M059J (cell line): ENCODE measurements at regions not wholly inside any gene's neighbourhood (a gene's known extent, or its start where the extent isn't known, plus 50 kb on each side); places are given as distances from the start of the nearest gene placed in this dataset.

Source experiments
- DNase-seq: peaks from one replicate; pipeline ENCODE4 v3.0.0-alpha.2; 2012; ENCODE audit warnings: low read depth

GRCh38 chr20:48329676-48330664 is 497.8 kb downstream of the PREX1 start:
- peak; percentile 68 for DNase-seq

GRCh38 chr20:48329031-48329615 is 498.7 kb downstream of the PREX1 start:
- no peak for DNase-seq

DNA sequence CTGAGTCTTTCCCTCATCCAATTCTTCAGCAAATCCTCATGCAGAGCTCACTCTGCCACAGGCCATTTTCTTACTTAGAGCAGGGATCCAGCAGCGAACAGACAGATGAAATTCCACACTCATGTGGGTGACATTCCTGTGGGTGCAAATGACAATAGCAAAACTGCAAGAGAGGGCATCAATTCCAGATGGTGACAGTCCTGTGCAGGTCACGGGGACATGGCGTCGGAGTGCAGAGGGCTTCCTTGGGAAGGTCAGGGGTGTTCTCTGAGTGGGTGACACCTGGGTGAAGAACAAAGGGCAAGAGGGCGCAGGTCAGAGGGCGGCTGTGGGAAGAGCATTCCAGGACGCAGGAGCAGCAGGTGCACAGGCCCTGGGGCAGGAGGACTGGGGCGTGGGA is 500.0 kb downstream of the PREX1 start:
- DNase-seq: peak; percentile 14

DNA sequence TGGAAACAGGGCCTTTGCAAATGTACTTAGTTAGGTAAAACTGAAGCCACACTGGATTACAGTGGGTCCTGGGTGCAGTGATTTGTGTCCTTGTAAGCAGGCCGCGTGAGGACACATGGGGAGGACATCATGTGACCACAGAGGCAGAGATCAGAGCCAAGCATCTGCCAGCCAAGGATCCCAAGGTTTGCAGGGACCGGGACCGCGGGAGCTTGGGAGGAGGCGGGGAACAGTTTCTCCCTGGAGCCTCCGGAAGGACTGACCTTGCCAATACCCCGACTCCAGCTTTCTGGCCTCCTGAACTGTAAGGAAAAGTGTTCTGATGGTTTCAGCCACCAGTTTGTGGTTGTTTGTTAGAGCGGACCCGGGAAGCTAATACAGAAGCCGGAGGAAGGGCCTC is 500.9 kb downstream of the PREX1 start:
- peak; percentile 46 for DNase-seq

DNA sequence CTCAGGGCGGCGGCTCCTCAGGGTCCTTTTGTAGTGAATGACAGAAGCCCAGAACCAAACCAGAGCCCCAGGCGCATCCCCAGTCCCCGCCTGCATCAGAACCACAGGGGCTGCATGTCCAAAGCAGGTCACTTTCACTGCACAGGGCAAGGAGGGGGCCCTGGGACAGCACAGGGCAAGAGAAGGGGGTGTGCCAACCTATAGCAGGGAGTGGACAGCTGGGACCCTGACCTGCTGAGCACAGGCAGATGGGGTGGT is 501.4 kb downstream of the PREX1 start:
- DNase-seq: no peak

DNA sequence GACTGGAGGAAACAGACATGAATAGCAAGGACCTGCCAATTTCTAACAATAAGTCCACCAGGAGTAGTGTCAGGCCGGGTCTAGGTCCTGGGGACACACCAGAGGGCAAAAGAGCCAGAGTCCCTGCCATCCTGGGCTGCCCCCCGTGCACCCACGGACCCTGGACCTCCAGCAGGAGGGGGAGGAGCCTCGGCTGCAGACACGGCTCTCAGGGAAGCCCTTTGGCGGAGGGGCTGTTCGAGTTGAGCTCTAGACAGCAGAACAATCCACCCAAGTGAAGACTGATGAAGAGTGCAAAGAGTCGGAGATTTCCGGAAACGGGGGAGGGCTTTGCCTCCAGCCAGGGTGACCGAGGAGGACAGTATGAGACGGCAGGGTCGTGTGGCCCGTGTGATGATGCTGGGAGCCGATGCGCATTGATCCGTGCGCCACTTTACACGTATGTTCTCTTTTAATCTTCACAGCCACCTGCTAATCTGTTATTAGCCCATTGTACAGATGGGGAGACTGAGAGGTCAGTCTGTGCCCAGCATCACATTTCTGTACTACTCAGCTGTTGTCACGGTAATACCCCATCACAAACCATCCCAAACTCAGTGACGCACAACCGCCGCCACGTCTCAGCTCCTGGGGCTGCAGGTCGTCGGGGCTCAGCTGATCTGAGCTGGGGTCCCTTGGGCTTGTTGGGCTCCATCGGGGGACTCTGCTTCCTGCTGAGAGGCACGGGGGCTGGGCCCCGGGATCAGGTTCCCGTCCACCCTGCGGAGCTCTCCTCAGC is 502.0 kb downstream of the PREX1 start:
- no peak for DNase-seq

DNA sequence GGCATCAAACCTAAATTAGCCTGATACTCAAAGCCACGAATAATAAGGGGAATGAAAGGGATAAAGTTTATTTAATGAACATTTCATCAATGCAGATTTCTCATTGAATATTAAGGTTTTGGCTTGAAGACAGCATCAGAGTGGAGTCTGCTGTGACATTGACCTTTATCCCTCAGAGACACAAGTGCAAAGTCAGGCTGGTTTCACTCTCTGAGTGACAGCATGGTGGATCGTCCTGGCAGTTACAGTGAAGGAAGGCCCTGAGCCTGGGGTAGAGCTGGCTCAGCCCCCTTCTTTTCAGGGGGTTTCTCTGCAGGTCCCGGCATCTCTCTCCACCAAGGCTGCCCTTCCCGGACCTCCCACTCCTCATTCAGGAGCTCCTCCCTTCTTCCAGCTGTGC is 503.1 kb downstream of the PREX1 start:
- no peak for DNase-seq

DNA sequence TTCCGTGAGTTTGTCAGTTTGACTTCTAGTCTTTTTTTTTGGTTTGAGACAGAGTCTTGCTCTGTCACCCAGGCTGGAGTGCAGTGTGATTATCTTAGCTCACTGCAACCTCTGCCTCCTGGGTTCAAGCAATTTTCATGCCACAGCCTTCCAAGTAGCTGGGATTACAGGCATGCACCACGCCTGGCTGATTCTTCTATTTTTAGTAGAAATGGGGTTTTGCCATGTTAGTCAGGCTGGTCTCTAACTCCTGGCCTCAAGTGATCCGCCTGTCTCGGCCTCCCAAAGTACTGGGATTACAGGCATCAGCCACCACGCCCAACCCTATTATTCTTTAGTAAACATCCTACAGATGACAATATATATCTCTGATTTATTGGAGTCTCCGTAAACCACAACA is 506.5 kb downstream of the PREX1 start:
- no peak for DNase-seq

GRCh38 chr20:48319943-48320584 is 507.7 kb downstream of the PREX1 start:
- peak; percentile 19 for DNase-seq

- no peak for DNase-seq
Observed at GRCh38 chr20:48317578-48317977, 510.2 kb downstream of the PREX1 start.

DNA sequence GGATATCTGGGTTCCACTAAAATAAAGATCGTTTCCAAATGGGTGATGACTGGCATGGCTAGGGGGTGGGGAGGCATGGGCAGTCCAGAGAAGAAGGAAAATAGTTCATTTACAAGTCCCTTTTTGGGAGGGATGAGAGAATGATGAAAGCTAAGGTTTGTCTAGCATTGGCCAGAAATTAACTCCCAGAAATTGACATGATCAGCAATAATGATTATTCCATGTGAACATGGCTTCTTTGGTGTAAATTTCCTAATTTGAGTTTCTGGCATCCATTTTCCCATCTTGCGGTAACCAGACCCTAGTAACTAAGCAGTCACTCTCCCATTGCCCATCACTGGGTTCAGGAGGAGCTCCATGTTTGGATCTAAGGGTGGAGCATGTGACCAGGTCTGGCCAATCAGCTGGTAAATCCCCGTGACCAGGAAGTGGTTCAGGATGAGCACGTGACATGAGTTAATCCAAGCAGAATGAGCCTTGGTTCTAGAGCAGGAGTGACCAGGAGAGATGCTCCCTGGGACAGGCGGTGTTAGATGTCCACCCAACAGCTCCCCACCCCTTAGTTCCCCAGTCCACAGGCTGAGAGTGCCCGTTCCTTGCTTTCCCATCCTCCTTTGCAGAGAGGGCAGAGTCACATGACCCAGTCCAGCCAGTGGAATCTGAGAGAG is 512.7 kb downstream of the PREX1 start:
- no peak for DNase-seq

GRCh38 chr20:48313324-48313723 is 514.5 kb downstream of the PREX1 start:
- DNase-seq: no peak

DNA sequence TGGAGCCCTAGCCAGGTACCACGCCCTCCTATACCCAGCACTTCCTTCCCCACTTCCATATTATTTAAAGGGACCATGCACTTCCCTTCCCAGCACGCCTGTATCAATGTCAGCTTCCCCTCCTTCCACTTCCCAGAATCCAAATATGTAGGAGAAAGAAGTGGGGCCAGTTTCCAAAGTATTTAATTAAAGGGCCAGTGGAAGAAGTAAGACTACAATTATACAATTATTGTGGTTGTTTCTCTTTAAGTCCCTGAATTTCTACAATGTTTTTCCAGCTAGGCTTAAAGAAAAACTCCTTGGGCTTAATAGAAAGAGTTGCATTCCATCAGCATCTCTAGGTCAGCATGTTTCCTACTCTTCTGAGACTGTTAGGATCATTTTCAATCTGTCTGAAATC is 515.8 kb downstream of the PREX1 start:
- no peak for DNase-seq

DNA sequence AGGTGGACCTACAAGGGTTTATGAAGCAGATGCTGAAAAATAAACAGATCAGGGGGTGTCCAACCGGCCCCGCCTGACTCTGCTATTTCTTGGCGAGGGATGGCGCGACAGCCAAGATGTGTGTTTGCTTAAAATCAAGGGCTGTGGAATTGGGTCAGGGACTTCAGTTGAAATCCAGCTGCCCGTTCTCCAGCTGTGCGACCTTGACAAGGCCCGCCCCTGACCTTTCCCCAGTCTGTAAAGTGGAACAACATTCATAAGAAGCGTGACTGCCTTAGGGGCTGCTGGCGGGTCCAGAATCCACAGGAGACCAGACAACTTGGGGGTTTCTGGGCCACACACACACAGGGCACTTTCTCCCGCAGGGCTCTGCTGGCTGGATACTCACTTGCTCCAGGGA is 517.5 kb downstream of the PREX1 start:
- DNase-seq: no peak

GRCh38 chr20:48309293-48309692 is 518.5 kb downstream of the PREX1 start:
- DNase-seq: no peak

- no peak for DNase-seq
Observed at GRCh38 chr20:48308882-48309281, 518.9 kb downstream of the PREX1 start.

- DNase-seq: no peak
Observed at GRCh38 chr20:48308232-48308781, 519.5 kb downstream of the PREX1 start.

GRCh38 chr20:48307277-48307676 is 520.5 kb downstream of the PREX1 start:
- DNase-seq: no peak

- no peak for DNase-seq
Observed at GRCh38 chr20:48302844-48303542, 517.7 kb upstream of the SULF2 start.

- DNase-seq: no peak
Observed at GRCh38 chr20:48302149-48302548, 516.9 kb upstream of the SULF2 start.

DNA sequence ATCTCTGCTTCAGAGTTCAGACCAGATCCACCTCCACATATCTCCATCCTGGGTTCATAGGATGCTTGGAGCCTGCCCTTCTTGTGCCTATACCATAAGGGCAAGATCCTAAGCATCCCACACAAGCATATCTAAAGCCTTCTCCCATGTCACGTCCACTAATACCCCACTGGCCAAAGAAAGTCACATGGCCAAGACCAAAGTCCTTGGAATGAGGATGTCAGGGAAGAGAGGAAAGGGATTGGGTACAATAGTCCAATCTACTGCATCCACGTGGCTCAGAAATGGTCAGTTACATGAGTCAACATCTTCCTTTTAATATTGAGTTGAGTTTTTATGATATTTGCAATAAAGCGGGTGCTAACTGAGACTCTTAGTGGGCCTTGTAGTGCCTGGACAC is 515.9 kb upstream of the SULF2 start:
- no peak for DNase-seq
